Fibroblast of skin of scalp (primary cell): ENCODE measurements at regions not wholly inside any gene's neighbourhood (a gene's known extent, or its start where the extent isn't known, plus 50 kb on each side); places are given as distances from the start of the nearest gene placed in this dataset.
"Not testable (repeated sequence)": the region's sequence is repeated elsewhere in the genome, so short reads cannot be mapped to it uniquely, and the experiment has no call there.

Experiments used
- DNase-seq: peaks from one replicate; pipeline ENCODE4 v3.0.0-alpha.2; 2013

DNA sequence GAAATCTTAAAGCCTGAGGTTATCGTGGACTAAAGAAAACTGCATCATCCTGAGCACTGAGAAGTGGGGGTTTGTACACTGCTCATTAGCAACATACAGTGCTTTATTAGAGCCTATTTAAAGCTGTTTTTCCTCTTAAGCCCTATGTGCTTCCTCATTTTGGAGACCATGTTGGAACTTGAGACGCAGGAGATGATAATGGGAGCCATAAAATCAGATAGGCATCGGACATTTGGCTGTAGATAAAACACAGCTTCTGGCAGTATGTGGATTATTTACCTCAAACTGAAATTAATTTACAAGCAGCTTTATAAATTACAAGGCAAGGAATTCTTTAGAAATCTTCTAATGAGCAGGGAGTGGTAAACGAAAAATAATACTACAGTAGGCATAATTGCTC, 147.7 kb upstream of the IVNS1ABP start:
- DNase-seq, result no peak

DNA sequence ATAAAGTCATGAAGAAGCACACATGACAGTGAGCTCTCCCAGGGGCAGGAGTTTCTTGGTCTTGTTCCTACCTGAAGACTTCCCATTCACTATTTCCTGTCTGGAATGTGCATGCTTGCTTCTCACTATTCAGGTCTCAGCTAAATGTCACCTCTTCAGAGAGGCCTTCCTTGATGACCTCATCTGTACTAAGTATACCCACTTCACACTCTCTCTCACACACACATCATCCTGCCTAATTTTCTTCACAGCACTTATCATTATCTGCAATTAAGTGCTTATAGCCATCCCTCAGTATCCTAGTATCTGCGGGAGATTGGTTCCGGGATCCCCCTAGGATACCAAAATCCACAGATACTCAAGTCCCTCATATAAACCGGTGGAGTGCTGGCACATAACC, 146.4 kb upstream of the IVNS1ABP start:
- no peak for DNase-seq

DNA sequence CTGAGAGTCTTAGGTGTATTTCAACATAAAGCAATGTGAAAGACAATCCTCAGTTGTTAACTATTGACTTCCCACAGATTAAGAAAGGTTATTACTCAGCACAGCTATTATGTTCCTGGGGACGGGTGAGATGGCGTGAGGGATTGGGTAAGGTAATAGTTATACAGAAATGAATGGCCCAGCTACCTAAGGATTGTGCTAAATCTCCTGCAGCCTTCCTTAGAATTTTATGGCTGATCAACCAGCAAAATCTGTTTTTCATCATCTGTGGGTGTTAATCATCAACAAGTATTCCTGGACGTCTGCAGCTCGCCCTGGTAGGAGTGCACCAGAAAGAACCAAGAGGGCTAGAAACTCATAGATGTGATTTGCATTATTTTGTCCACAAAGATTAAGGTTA, 146.0 kb upstream of the IVNS1ABP start:
- peak; percentile 44 for DNase-seq

DNA sequence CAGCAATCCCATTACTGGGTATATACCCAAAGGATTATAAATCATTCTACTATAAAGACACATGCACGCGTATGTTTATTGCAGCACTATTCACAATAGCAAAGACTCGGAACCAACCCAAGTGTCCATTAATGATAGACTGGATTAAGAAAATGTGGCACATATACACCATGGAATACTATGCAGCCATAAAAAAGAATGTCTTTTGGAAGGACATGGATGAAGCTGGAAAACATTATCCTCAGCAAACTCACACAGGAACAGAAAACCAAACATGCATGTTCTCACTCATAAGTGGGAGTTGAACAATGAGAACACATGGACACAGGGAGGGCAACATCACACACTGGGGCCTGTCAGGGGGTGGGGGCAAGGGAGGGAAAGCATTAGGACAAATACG, 143.7 kb upstream of the IVNS1ABP start:
- DNase-seq, result not testable (repeated sequence)

DNA sequence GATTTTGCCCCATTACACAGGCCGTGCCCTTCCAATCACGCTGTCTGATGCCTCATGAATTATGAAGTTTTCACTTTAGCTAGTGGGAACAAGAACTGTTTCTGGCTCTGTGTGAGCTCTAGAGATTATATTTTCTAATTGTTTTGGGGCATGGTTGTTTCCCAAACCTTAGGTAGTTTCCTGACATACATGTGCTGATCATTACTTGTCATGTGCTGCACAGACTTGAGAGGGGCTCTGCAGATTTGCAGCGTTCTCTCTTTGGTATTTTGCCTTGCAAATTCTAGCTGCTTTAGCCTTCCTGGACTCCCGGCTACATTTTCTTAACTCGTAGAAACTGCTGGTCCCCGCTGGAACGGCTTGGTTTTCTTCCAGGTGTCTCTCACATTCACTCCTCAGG, 142.1 kb upstream of the IVNS1ABP start:
- no peak for DNase-seq

DNA sequence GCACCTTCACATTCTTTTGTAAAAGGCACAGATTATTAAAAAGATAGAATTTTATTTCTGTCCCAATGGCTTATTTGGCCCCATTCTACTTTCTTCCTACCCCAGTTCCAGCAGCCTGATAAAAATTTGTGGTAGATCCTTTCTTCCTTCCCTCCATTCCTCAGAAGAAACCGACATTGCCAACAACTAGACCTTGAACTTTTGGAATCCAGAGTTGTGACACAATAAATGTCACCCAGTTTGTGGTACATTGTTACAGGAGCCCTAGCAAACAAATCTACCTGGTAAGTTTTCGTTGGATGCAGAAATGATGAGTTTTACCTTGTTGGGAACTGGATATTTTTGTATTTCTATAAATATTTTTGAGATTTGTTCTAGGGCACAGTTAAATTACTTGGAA, 141.6 kb upstream of the IVNS1ABP start:
- no peak for DNase-seq

DNA sequence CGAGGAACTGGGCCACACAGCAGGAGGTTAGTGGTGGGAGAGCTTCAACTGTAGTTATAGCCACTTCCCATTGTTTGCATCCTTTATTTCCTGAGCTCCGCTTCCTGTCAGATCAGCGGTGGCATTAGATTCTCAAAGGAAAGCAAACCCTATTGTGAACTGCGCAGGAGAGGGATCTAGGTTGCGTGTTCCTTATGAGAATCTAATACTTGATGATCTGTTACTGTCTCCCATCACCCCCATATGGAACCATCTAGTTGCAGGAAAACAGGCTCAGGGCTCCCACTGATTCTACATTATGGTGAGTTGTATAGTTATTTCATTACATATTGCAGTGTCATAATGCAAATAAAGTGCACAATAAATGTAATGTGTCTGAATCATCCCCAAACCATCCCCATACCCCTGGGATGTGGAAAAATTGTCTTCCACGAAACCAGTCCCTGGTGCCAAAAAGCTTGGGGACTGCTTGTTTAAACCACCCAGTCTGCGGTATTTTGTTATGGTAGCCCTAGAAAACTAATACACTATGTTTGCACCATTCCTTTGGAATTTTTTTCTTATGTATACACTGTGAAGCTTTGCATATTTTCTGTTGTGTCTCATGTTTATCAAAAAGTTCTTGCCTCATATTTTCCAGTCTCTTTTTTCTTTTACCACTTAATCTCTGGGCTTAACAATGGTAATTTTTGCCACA, 136.6 kb upstream of the IVNS1ABP start:
- peak; percentile 100 for DNase-seq

DNA sequence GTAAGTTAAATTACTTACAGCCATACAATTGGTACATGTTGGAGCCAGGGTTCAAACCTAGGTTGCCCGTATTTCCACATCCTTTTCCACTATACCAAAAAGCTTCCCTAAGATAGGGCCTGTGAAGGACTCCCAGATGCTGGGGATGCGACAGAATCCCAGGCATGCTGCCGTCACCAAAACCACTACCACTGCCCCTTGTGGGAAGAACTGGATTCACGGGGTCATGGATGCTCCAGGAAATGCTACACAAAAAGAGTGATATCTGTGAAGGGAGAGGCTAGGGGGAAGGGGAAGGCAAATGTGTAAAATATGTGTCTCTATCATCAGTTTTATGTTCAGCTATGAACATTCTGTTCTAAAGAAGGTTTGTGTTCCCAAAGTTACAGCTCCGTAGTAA, 133.9 kb upstream of the IVNS1ABP start:
- DNase-seq, result no peak

DNA sequence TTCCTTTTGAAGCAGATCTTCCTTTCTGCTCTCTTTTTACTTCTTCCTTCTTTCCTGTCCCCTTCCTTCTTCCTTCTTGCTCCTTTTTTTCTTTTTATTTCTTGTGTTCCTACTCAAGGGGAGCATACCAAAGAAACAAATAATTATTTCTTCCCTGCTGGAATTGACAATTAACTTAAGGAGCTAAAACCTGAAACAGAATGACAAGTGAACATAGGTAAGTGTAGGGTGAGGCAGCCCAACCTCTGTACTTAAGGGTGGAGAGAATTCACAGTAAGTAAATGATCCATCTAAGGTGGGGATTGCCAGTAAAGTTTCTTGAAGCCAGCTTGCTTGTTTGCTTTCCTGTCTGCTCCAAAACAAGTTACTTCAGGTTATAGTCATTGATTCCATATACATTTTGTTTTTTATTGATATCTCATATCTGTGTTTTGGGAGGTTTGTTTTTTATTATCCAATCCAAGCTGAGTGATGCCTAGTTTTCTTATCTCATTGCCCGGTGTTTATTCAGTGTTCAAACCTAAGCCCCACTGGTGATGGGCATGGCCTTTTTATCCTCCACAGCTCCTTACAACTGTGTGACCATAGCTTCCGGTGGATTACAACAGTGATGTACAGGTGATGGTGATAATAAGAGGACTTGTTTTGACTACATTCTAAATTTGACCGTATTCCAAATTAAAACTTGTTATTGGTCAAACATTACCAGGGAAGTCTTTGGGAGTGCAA, 133.2 kb upstream of the IVNS1ABP start:
- DNase-seq, result no peak

DNA sequence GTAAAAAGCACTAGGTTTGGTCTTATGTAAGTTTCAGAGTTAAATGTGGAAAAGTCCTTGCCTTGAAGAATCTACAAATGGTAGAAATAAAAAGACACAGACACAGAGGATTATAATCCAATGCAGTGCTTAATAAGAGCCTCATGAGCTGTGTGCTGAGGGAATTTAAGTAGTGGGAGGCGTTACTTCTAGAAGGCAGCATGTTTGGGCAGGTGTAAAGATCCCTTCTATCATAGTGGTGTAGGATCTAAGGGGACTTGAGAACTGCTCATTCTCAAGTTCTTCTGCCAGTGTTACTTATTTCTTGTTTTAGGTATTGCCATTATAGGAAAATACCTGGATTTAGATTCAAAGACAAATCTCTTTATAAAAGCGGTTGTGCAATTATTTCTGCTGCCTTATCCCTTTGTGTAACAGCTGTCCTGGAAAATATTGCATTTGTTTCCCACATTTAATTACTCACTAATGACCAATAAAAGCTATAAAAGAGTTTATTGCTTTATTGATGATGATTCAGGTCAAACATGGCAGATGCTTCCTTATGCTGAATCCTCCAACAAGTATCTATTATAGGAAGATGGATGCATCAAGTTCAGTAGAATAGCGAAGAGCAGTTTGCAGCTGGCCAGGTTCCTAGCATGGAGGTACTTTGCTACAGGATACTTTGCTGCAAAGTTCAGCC, 132.5 kb upstream of the IVNS1ABP start:
- no peak for DNase-seq

DNA sequence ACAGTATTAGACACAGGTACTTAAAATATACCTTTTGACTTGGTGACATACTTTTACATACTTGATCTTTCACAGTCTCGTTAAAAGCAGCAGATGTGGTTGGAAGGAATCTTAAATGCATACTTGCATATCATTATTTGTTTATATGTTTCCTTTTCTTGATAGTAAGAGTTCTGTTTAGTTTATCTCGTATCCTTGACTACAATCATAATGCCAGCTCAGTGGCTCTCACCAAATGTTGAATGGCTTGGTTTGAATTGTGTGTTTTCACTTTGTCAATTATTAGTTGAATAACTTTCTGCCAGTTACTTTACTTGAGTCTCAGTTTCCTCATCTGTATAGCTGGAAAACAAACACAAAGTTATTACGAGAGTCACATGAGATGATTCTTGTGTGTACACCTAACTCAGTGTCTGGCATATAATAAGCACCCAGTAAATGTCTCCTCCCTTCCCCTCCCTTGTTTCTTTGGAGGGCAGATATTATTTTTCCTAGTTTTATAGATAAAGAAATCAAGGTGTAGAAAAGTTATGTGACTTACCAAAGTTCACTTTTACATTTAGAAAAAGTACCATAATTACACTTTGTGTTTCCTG, 131.6 kb upstream of the IVNS1ABP start:
- no peak for DNase-seq

DNA sequence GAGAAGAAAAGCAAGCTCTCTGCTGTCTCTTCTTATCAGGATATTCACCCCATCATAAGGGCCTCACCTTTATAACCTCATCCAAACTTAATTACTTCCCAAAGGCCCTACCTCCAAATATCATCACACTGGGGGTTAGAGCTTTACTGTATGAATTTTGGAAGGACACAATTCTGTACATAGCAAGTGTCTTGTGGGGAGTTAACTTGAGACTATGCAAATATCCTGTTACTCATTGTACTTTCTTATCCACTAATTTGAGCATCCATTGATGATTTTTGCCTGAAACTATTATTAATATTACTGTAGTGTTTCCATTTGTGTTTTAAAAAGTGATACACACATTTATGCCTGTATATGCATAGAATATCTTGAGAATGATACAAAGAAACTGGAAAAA, 129.1 kb upstream of the IVNS1ABP start:
- DNase-seq, result no peak

DNA sequence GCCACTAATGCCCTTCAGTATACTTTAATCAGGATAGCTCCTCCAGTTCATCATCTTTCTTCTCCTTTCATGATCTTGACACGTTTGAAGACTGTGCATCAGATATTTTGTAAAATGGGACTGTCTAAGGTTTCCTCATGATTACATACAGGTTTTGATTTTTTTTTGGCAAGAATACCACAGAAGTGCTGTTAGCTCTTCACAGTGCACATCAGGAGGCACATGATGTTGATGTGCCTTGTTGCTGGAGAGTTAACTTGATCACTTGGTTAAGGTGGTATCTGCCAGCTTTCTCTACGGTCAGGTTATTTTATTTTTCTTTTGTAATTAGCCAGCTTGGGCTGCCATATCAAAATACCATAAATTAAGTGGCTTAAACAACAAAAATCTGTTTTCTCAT, 128.6 kb upstream of the IVNS1ABP start:
- no peak for DNase-seq

DNA sequence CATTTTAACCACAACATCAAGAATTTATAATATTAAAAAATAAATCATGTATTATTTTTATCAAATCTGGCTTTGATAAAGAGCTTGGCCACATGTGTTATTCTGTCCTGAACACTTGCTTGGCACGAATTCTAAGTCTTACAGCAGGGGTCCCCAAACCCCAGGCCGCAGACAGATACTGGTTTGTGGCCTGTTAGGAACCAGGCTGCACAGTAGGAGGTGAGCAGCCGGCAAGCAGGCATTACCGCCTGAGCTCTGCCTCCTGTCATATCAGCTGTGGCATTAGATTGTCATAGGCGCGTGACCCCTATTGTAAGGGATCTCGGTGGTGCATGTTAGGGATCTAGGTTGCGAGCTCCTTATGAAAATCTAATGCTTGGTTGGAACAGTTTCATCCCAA, 127.6 kb upstream of the IVNS1ABP start:
- peak; percentile 45 for DNase-seq

DNA sequence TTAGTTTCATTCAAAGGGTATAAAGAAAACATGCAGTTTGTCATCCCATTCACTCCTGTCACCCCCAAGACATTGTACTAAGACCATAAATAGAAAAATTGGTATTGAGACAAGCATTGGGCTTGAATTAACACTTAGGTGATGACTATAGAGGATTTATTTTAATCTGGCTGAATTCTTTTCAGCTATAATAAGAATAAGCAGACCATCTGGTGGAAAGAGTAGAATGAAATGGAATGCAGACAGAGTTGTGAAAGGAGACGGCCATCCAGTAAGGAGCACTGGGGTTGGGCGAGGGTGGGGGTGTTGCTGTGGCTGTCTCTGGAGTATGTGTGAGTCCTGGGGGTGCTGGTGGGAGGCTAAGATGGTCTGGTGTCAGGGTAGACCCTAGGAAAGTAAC, 125.0 kb upstream of the IVNS1ABP start:
- peak; percentile 86 for DNase-seq

DNA sequence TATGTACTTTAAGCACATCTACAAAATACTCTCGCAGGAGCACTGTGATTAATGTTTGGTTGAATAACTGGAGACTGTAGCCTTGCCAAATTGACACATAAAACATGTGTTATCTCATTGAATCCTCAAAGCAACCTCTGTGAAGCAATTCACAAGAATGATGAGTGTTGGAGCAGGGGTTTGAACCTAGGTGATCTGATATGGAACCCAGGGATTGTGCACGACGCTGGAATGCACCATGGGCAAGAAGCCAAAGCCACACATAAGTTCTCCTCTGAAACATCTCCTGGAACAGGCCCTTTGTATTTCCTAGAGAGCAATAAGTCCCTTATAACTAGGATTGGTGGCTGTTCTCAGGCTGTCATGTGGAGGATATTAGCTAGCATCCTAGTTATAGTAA, 124.6 kb upstream of the IVNS1ABP start:
- DNase-seq, result peak; percentile 78

DNA sequence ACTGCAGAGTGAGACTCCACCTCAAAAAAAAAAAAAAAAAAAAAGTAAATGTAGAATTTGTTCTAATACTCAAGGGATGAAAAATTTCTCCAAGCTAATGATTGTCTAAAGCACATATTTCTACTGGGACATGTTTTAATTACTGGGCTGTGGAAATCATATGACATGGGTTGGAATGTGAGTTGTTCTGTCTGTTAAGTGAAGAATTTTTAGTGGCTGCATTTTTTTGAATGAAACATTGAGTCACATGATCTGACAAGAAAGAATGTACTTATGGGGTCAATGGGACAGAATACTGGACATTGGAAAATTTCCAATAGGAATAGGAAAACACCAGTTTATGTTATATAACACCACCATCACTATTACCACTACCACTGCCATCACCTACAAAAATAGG, 123.8 kb upstream of the IVNS1ABP start:
- DNase-seq, result peak; percentile 86

DNA sequence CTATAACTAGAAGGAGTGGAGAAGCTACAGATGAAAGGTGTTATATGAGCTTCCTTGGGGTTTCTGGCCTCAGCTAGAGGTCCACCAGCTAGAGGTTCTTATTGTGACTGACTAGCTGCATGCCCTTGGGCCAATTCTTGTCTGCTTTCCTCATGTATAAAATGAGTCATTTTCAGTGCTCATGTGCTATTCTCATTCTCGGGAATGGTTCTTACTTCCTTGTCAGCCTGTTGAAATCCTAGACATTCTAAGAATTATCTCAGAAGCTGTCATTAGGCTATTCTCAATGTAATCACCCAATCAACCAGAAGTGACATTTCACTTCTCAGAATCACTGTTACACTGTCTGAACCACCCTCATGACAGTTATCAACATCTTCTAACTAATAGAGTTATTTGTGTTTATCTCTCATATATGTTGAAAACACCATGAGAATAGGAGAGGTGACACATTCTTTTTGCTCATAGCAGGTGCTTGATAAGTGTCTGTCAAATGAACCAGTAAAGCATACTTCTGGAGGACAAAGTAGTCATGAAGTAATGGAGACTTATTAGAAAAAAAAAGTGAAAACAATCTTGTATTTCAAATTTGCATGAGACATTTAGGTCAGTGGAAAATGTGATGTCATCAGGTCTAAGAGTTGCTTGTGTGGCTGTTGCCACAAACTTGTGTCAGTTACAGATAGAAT, 122.8 kb upstream of the IVNS1ABP start:
- peak; percentile 86 for DNase-seq

DNA sequence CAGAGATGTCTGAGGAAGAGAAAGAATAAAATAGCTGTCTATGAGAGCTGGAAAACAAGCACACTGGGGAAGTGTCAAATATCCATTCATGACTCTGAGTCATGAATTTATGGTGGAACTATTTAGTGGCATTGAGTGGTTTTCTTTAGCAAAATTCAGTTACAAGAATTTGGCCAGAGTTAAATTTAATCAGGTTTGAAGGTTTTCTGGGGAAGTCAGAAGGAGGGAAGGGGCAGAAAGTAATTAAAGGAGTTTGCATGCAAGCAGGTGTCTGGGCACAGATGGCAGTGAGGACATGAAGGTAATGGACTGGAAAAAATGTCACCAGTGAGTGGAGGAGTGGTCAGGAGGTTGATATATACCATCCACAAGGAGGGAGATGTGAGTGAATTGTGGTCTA, 121.9 kb upstream of the IVNS1ABP start:
- peak; percentile 45 for DNase-seq

DNA sequence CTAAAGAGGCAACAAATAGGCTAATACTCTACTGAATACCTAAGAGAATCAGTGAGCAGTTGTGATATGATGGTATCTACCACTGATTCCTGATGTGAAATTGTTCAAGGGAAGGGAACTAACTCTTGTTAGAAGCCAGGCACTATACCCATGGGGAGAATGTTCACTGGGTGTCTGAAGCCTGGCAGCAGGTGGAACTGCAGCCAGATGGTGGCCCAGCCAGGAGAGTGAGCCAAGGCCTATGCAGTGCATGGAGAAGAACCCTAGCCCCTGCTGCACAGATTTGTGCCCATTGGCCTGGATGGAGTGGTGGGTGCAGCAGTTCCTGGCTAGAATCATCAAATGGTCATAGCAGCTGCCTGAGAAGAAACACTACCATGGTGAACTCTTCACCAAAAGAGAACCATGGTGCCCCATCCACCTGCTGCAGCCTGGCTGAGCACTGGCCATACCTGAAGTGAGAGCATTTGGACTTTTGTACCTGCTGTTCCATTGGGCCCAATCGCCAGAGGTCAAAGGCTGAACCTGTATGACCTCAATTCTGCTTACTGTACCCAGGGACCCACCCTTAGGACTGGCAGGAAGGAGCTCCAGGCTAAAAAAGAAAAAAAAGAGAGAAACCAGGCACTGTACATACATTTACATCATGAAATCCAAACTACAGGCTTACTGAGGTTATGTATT, 118.8 kb upstream of the IVNS1ABP start:
- DNase-seq, result no peak

DNA sequence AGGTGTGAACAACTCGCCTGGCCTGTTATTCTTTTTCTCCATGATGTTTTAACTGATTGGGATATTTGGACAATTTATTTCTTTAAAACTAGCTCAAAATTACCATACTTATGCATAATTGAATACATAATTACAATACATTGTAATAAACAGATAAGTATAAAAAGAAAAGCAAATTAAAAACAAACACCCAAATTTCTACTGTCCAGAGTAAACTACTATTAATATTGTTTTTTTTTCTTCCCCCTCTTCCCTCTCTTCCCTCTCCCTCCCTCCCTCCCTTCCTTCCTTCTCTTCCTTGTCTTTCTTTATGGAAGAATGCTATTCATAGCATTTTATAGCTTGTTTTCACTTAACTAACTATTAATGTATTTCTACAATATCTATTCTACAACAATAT, 117.7 kb upstream of the IVNS1ABP start:
- no peak for DNase-seq

DNA sequence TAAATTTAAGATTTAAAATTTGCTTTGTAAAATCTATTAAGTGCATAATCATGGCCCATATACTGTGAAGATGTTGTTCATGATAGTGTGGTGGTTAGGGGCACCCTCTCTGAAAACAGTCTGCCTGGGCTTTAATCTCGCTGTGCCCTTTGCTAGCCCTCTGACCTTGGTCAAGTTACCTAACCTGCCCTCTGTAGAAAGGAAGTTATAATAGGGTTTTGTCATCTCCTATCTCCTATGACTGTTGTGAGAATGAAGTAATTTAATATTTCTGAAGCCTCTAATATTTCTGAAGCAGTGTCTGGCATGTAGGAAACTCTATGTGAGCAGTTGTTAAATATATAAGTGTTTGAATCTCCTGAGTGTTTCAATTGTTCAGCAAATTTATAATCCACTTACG, 116.6 kb upstream of the IVNS1ABP start:
- DNase-seq, result no peak
